ENCODE measurements at regions not wholly inside any gene's neighbourhood (a gene's known extent, or its start where the extent isn't known, plus 50 kb on each side); places are given as distances from the start of the nearest gene placed in this dataset.
"Not testable (repeated sequence)": the region's sequence is repeated elsewhere in the genome, so short reads cannot be mapped to it uniquely, and the experiment has no call there.

DNA sequence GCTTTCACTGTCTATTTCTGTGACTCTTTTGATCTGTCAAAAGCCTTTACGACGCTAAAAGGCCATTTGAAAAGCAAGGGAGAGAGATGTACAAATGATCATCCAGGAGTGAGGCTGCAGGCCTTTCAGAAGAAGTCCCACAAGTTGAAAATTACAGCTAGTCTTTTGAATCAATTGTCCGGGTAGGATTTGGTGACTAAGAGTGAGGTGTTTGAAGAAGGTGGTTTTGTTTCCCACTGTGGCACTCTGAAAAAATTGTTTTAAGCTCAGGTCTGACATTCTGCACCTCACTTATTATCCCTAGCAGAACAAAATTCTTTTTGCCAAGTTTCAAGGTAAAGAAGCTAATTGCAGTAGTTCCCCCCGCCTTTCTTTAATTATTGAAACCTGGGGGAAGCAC lies 50.8 kb upstream of the TMEM108 start:
- DNase-seq (ENCODE audit: low spot score) = no peak

DNA sequence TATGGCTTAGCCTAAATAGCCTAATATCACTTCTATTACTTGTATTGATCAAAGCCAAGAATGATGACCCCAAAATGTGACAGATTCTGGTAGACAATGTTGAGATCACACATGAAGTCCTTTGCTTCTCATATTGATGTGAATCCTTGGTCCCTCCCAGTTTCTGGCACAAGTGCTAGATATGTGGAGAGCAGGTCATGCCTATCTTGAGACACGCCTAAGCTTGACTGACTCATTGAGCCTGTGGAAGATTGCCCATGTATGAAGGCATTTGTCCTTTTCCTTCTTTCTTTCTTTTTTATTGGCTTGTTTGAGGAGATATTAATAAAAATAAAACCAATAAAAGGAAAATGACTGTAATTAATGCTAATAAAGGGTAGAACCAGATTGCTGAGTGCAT lies 54.0 kb upstream of the TMEM108 start:
- no peak for DNase-seq (ENCODE audit: low spot score)

- DNase-seq (ENCODE audit: low spot score) = no peak
These were observed 54.9 kb upstream of the TMEM108 start for GRCh38 chr3:132983143-132983770.

GRCh38 chr3:132981719-132982118 lies 56.5 kb upstream of the TMEM108 start:
- DNase-seq (ENCODE audit: low spot score) = no peak

- DNase-seq (ENCODE audit: low spot score) = no peak
These were observed 58.1 kb upstream of the TMEM108 start for GRCh38 chr3:132980102-132980501.

- DNase-seq (ENCODE audit: low spot score) = no peak
These were observed 58.6 kb upstream of the TMEM108 start for GRCh38 chr3:132979606-132980005.

DNA sequence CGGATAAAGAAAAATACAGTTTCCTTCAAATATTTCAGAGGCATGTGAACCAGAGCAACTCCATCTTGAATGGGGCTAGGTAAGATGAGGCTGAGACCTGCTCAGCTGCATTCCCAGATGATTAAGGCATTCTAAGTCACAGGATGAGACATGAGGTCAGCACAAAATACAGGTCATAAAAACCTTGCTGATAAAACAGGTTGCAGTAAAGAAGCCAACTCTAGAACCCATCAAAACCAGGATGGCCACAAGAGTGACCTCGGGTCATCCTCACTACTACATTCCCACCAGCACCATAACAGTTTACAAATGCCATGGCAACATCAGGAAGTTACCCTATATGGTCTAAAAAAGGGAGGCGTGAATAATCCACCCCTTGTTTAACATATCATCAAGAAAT lies 59.2 kb upstream of the TMEM108 start:
- not testable (repeated sequence) for DNase-seq (ENCODE audit: low spot score)

DNA sequence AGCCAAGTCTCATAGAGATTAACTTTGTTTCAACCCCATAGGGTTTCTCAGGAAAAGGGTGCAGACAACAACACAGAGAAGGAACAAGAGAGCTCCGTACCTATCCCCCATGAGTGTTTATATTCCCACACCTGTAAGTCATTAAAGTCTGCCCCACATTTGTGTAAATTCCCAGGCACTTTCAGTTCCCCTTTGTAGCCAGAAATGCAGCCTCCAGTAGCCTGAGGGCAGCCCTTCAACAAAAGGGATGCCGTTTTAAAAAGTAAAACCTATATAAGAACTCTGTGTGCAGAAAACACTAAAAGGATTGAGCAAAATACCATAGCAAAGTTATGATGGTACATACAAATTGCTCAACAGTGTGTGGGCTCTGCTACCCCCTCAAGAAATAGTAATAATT lies 59.7 kb upstream of the TMEM108 start:
- no peak for DNase-seq (ENCODE audit: low spot score)

GRCh38 chr3:132974097-132974496 lies 64.1 kb upstream of the TMEM108 start:
- DNase-seq (ENCODE audit: low spot score) = no peak

DNA sequence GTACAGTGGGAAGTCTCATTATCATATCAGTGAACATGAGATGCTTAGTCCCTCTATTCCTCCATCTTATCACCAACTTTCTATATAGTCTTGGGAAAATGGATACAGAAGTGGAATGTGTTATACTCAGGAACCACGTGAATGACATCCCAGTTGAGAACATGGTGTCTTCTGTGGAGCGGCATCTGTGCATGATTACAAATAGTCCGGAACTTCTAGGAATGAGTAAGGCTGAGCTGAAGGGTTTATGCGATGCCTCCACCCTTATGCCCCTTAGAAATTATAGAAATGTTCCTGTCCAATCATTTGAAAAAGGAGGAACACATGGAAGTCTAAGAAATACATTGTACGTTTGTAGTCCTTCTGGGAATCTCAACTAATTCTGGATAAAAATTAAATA lies 64.8 kb upstream of the TMEM108 start:
- no peak for DNase-seq (ENCODE audit: low spot score)

GRCh38 chr3:132972333-132972732 lies 65.9 kb upstream of the TMEM108 start:
- DNase-seq (ENCODE audit: low spot score) = no peak

- DNase-seq (ENCODE audit: low spot score) = no peak
These were observed 71.8 kb upstream of the TMEM108 start for GRCh38 chr3:132966374-132966773.

DNA sequence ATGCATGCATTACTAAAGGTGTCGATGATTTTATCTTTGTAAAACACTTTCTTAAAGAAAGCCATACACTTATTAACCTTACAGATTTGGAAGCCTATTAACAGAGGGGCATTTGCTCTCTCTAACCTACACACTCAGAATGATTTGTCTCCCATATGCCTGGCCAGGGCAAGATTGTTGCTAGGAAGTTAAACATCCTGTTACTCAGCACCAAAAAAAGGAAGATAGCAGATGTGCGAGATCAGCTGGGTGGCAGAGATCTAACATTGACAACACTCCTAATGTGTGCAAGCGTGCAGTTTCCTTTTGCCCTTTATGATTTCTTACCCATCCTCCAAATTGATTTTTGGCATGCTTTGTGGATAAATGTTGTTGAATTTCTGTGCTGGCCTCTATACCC lies 73.9 kb upstream of the TMEM108 start:
- no peak for DNase-seq (ENCODE audit: low spot score)

DNA sequence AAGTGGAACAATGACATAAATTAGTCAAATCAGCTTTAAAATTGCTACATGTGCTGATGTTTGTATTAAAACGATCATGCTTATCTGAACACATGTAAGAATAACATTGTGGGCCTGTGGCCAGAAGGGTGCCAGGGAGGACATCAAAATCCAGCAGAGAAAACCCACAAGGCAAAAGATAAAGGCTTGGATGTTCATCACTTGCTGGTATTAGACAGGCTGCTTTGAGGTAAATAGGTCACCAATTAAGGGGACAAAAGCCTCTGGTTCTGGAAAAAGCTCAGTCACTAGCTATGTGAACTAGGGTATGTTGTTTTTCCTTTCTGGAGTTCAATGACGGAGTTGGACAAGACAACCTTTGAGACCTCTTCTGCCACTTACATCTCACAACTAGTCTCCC lies 74.4 kb upstream of the TMEM108 start:
- no peak for DNase-seq (ENCODE audit: low spot score)

DNA sequence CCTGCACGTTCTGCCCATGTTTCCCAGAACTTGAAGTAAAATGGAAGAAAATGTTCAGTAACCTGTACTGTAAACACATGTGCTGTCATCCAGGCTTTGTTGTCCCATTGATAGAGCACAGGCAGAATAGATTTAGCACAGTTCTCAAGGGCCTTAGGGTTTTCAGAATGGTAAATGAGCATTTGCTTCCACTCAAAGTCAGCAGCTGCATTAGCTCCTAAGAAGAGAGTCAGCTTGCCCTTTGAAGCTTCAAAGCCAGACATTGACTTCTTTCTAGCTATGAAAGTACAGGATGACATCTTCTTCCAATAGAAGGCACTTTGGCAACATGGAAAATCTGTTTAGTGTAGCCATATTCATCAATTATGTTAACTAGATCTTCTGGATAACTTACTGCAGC lies 76.2 kb upstream of the TMEM108 start:
- no peak for DNase-seq (ENCODE audit: low spot score)

- DNase-seq (ENCODE audit: low spot score) = no peak
These were observed 84.5 kb upstream of the TMEM108 start for GRCh38 chr3:132953683-132954082.

- no peak for DNase-seq (ENCODE audit: low spot score)
These were observed 110.3 kb upstream of the TMEM108 start for GRCh38 chr3:132927896-132928295.

DNA sequence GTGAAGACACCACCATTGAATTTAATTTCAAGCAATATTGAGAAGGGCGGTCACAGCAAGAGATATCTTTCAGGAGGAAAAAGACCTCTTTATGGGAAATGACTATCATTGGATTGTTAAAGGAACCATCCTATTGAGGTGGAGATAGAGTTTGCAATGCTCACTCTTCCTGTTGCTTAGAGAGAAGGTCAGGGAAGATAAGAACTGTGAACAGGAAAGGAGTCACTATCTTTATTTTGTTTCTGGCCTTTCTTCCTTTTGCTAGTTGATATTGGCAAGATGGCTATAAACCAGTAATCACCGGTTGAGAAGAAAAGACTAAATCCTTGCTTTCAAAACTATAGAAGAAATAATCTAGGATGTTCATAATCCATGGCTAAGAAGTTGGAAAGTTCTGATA lies 112.1 kb upstream of the TMEM108 start:
- no peak for DNase-seq (ENCODE audit: low spot score)

- DNase-seq (ENCODE audit: low spot score) = no peak
These were observed 112.8 kb upstream of the TMEM108 start for GRCh38 chr3:132925256-132925930.

DNA sequence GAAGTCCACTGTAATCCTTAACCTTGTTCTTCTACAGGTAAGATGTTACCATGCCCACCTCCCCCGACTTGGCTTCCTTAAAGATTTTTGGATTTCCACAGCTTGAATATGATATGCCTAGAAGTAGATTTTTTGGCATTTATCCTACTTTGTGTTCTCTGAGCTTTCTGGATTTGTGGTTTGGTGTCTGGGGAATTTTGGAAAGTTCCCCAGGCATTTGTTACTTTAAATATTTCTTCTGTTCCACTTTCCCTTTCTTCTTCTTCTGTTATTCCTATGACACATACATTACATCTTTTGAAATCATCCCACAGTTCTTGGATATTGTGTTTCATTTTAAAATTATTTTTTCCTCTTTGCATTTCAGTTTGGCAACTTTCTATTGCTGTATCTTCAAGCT lies 122.1 kb upstream of the TMEM108 start:
- DNase-seq (ENCODE audit: low spot score) = no peak

DNA sequence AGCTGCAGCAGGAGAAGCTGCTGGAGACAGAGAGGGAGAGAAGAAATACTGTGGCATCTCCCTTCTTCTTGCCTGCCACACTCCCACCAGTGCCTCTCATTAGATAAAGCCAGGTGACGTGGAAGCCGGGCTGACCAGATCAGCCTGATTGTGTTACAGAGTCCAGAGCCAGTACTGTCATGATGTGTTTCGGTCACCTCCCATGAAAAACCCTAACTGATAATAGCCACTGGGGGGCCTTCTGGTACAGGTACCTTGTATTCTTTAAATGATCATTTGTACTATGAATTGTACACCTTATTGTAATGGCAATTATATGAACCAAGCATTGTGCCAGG lies 125.8 kb upstream of the TMEM108 start:
- no peak for DNase-seq (ENCODE audit: low spot score)

- DNase-seq (ENCODE audit: low spot score) = no peak
These were observed 126.3 kb upstream of the TMEM108 start for GRCh38 chr3:132911741-132912415.

DNA sequence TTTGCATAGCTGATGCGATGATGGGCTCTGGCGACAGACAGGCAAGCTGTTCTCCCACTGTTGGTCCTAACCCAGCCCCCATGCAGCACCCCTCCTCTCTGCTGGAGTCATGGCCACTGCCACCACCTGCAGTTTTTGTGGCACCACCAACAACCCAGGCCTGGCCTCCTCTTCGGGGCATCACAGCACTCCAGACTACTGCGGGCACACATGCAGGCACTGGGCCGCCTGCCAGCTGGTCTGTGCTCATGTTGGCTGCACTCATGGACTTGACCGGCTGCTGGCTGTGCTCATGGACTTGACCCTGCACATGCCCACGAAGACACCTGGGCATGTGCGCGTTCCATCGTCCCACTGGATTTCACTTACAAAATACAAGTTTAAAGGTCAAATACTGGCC lies 130.9 kb upstream of the TMEM108 start:
- DNase-seq (ENCODE audit: low spot score) = no peak

DNA sequence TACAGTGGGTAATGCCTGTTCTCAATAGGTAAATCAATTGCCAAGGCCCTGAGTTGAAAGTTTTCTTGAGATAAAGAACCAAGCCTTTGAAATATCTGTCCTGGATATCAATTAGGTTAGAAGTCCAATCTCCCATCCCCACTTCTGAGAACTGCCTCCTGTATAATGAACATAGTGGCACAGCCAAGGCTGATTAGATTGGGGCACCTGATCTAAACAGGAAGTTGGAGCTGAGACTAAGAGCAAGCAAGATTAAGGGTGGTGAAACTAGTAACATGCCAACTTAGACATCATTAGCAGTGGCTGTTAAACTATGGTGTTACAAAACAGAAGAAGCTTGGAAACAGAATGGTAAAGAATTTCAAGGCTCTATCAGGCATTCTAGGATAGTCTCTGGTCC lies 137.7 kb upstream of the TMEM108 start:
- no peak for DNase-seq (ENCODE audit: low spot score)

All from LoVo (cell line).